ENCODE measurements at regions not wholly inside any gene's neighbourhood (a gene's known extent, or its start where the extent isn't known, plus 50 kb on each side); places are given as distances from the start of the nearest gene placed in this dataset.
"Not testable (repeated sequence)": the region's sequence is repeated elsewhere in the genome, so short reads cannot be mapped to it uniquely, and the experiment has no call there.

GRCh38 chr12:28994179-28994715, 154.8 kb upstream of the FAR2 start:
- DNase-seq: no peak

GRCh38 chr12:28996688-28997087, 152.4 kb upstream of the FAR2 start:
- no peak for DNase-seq

GRCh38 chr12:28998662-28999120, 150.4 kb upstream of the FAR2 start:
- DNase-seq: peak; percentile 15

GRCh38 chr12:29004066-29004935, 144.8 kb upstream of the FAR2 start:
- DNase-seq: no peak

- no peak for DNase-seq
Measured at GRCh38 chr12:29004936-29005304, 144.2 kb upstream of the FAR2 start.

- DNase-seq: no peak
Measured at GRCh38 chr12:29008786-29009185, 140.3 kb upstream of the FAR2 start.

- DNase-seq: peak; percentile 54
Measured at GRCh38 chr12:29012673-29013072, 136.4 kb upstream of the FAR2 start.

GRCh38 chr12:29017532-29017931, 131.5 kb upstream of the FAR2 start:
- not testable (repeated sequence) for DNase-seq

GRCh38 chr12:29023436-29024076, 125.5 kb upstream of the FAR2 start:
- no peak for DNase-seq

GRCh38 chr12:29024117-29024516, 125.0 kb upstream of the FAR2 start:
- no peak for DNase-seq

- DNase-seq: no peak
Measured at GRCh38 chr12:29025937-29026336, 123.1 kb upstream of the FAR2 start.

GRCh38 chr12:29026419-29026818, 122.7 kb upstream of the FAR2 start:
- no peak for DNase-seq

- not testable (repeated sequence) for DNase-seq
Measured at GRCh38 chr12:29029484-29029883, 119.6 kb upstream of the FAR2 start.

- no peak for DNase-seq
Measured at GRCh38 chr12:29030006-29030405, 119.1 kb upstream of the FAR2 start.

- no peak for DNase-seq
Measured at GRCh38 chr12:29032446-29032845, 116.6 kb upstream of the FAR2 start.

GRCh38 chr12:29033519-29033918, 115.6 kb upstream of the FAR2 start:
- DNase-seq: no peak

- no peak for DNase-seq
Measured at GRCh38 chr12:29035112-29035511, 114.0 kb upstream of the FAR2 start.

- no peak for DNase-seq
Measured at GRCh38 chr12:29039013-29039412, 110.1 kb upstream of the FAR2 start.

GRCh38 chr12:29041621-29042020, 107.5 kb upstream of the FAR2 start:
- DNase-seq: no peak

- no peak for DNase-seq
Measured at GRCh38 chr12:29043069-29043468, 106.0 kb upstream of the FAR2 start.

- DNase-seq: no peak
Measured at GRCh38 chr12:29044799-29045198, 104.3 kb upstream of the FAR2 start.

GRCh38 chr12:29048787-29049186, 100.3 kb upstream of the FAR2 start:
- no peak for DNase-seq

GRCh38 chr12:29050503-29050902, 98.6 kb upstream of the FAR2 start:
- no peak for DNase-seq

GRCh38 chr12:29051221-29051620, 97.9 kb upstream of the FAR2 start:
- DNase-seq: no peak
